Endothelial cell of umbilical vein (primary cell): ENCODE measurements at regions not wholly inside any gene's neighbourhood (a gene's known extent, or its start where the extent isn't known, plus 50 kb on each side); places are given as distances from the start of the nearest gene placed in this dataset.

ENCODE experiments used
- CTCF ChIP-seq, 2 donors: IDR thresholded peaks; 1 replicate in 1 of 2; 2 replicates in 1 of 2; pipeline ENCODE4 v1.5.1; 2011; ENCODE audit warnings: low read length in 2 of 2, mild to moderate bottlenecking in 2 of 2, moderate library complexity in 2 of 2, control low read depth in 1 of 2, inconsistent platforms in 1 of 2, low read depth in 1 of 2; ENCODE audit not compliant: insufficient read depth in 1 of 2; ENCODE audit errors: extremely low read depth in 1 of 2
- EZH2 ChIP-seq: IDR thresholded peaks from 2 replicates; pipeline ENCODE4 v1.6.1; 2012; ENCODE audit warnings: borderline replicate concordance, low read depth, mild to moderate bottlenecking, moderate library complexity, low read length, inconsistent platforms; ENCODE audit not compliant: severe bottlenecking
- FOS ChIP-seq: IDR thresholded peaks from 2 replicates; pipeline ENCODE4 v1.6.1; 2011; ENCODE audit warnings: mild to moderate bottlenecking, low read length, moderate library complexity, borderline replicate concordance; ENCODE audit not compliant: insufficient read depth
- MYC ChIP-seq: IDR thresholded peaks from one replicate; pipeline ENCODE4 v1.6.1; 2011; ENCODE audit warnings: mild to moderate bottlenecking, low read depth, low read length
- POLR2A ChIP-seq: IDR thresholded peaks from 2 replicates; pipeline ENCODE4 v1.6.1; 2012; ENCODE audit warnings: low read depth, mild to moderate bottlenecking, control low read depth, low read length
- POLR2AphosphoS5 ChIP-seq: IDR thresholded peaks from 2 replicates; pipeline ENCODE4 v1.6.1; 2012; ENCODE audit warnings: low read depth, mild to moderate bottlenecking, control low read depth, low read length, moderate library complexity; ENCODE audit not compliant: insufficient read depth

GRCh38 chr18:52008736-52009135 lies 331.3 kb upstream of the DCC start:
- TF ChIP-seq CTCF (IDR thresholded peaks at IDR 0.05; ENCODE audit: extremely low read depth in 1 of 2, insufficient read depth in 1 of 2, low read depth in 1 of 2, low read length in 2 of 2) (no peak), POLR2AphosphoS5 (no peak), MYC (no peak), POLR2A (no peak), FOS (no peak), EZH2 (no peak)
